GM18867 (cell line): ENCODE measurements at regions not wholly inside any gene's neighbourhood (a gene's known extent, or its start where the extent isn't known, plus 50 kb on each side); places are given as distances from the start of the nearest gene placed in this dataset.

Experiments used
- ATAC-seq: cut with Tn5 transposase; IDR thresholded peaks from one replicate; pipeline ENCODE4 v1.9.1; 2021; ENCODE audit warnings: mild to moderate bottlenecking, moderate library complexity; ENCODE audit not compliant: unreplicated experiment

DNA sequence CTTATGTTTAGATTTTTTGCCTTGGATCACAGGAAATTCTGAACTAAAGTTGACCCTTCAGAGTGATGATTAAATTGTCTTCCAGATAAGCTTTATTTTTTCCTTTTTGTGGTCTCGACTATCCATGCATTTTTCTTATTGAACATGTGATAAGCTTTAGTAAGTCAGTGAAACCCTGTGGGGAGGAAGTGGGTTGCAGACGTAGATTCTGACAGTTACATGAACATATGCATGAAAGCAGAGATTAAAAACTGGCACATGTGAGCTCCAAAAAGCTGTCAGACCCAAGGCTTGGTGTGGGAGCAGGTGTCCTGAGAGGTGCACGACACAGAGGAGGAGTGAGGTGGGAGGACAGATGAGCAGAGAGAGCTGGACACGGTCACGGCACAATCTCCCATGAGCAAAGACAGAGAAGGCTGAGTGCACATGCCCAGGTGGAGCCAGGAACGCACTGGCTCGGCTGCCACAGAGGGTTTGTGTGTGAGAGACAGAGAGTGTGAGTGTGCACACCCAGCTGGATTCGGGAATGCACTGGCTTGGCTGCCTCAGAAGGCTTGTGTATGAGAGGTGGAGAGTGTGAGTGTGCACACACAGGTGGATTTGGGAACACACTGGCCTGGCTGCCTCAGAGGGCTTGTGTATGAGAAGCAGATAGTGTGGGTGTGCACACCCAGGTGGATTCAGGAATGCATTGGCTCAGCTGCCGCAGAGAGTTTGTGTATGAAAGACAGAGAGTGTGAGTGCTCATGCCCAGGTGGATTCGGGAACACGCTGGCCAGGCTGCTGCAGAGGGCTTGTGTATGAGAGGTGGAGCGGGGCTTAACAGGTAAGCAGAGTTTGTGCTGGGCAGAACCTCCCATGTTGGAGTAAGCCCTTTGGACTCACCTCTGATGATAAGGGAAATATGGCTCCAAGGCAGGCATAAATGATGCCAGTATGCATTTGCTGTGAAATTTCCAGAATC lies 849.1 kb upstream of the SALL3 start:
- ATAC-seq, result no peak

DNA sequence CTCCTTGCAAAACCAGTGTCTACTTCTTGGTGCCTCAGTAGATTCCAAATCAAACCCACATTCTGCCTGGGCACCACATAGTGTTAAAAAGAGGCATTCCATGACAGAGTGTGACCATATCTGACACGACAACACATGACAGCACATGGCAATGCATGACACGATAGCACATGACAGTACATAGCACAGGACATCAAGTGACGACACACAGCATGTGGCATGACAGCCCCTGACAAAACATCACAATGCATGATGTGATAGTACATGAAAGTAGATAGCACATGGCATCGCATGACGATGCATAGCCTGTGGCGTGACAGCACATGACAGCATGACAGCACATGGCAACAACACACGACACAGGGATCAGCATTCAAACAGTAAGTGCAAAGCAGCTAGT lies 845.9 kb upstream of the SALL3 start:
- no peak for ATAC-seq

DNA sequence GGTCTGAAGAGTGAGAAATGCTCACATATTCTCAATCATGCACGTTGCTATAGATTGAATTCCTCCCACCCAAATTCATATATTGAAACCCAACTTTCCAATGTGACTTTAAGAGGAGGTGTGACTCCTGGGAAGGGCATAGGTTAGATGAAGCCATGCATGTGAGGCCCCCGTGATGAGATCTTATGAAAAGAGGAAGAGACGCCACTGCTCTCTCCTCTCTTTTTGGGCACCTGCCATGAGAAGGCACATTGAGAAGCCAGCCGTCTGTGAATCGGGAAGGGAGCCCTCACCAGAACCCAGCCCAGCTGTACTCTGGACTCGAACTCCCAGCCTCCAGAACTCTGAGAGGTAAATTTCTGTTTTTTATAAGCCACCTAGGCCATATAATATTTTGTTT lies 842.6 kb upstream of the SALL3 start:
- no peak for ATAC-seq

DNA sequence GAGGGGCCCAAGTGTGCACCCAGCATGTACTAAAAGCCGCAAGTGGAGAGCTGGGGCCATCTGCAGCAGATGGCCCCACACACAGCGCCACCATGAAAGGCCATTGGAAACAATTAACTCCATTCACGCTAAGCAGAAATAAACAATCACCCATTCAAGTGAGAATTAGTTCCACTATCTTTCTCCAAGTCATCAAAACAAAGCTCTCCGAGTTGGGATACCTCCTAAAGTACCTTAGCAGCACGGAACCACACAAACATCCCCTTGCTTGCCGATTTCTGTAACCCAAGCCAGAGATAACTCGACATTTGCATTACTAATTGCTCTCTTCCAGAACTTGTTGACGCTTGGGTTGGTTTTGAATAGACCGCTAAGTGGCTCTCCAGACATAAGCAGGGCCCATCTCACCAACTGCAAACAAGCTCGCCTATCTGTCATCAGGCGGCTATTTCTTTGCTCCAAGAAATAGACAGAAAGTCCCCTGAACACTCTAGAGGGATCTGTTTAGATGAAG lies 840.6 kb upstream of the SALL3 start:
- no peak for ATAC-seq

DNA sequence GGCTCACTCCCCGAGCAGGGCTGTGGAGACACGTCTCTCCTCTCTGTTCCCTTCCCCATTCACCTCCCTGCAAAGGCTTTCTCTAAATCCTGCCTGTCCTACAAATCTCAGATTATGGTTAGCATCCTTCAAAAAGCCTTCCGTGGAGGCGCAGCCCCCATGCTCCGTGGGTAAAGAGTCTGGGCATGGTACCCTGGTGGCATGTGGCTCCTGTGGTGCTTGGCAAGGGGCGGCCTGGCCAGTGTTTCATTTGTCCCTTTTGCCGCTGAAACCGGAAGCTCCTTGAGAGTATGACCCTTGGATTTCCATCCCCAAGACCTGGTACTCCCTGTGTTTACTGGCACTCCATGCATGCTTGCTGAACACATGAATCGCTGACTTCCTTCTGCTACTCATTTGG lies 839.3 kb upstream of the SALL3 start:
- no peak for ATAC-seq

DNA sequence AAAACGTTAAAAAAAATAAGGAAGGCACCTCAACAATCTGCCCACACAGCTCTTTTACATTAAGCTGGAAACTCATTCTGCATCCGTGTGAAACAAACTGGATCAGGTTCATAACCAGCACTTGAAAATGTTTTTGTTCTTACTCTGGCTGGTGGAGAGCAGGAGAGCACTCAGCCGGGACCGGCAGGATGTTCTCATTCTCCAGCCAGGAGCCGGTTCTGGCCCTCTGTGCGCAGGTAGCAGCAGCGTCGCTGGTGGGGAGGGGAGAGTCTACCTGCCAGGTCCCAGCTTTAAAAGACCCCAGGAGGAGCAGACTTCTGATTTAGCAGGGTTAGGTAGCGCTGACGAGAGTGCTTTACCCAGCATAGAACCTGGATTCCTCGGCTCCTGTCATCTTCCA lies 834.9 kb upstream of the SALL3 start:
- ATAC-seq, result no peak

DNA sequence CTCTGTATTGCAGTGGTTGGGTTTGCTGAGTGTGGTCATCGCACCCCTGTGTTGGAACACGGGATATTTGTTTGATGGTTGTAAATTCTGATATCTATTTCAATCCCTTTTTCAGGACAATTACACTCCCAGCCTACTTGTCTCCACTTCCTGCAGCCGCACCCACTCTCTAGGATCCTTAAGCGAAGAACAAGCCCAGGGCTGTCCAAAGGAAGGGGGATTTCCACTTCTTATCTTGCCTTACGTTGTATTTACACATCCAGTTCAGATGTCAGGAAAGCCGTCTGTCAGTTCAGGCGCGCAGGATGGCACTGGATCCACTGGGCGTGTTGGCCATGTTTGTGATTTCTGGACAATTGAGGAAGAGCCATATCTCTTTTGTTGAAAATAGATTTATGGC lies 834.5 kb upstream of the SALL3 start:
- ATAC-seq, result no peak

DNA sequence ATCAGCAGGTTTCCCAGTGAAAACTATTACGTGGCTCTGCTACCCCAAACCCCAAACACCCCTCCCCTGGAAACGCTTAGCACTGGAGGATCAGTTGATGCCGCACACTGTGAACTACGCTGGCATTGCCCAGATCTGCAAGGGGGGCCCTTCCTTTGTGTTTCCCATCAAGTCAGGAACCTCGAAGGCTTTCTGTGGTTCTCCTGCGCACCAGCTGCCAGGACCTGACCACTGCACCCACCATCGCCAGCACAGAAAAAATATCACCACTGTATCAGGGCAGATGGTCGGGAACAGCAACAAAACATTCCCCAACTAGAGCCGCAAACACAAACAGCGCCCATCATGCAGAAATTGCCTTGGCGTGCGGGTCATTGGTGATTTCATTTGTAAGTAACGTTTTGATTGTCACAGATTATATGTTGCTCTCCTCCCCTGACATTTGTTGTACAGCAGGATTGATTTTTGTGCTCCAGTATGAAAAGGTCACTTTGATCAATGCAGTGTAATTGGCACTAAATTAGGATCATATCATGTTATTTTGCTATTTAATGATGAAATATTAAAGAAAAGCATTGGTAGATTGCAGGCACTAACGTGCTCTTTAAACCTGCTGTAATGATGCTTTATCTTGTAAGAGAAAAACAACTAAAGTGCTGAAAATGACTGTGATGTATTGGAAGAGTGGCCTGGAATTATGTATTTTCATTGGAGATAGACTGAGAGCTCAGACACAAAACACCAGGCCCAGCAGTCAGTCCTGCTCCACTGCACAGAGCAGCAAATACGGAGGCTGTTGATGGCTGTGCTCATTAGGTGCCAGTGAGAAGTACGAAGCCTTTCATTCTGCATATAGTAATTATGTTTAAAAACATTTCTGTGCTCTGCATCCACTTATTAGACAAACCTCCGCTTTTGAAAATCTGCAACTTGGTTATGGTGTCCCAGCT lies 833.2 kb upstream of the SALL3 start:
- ATAC-seq, result no peak

DNA sequence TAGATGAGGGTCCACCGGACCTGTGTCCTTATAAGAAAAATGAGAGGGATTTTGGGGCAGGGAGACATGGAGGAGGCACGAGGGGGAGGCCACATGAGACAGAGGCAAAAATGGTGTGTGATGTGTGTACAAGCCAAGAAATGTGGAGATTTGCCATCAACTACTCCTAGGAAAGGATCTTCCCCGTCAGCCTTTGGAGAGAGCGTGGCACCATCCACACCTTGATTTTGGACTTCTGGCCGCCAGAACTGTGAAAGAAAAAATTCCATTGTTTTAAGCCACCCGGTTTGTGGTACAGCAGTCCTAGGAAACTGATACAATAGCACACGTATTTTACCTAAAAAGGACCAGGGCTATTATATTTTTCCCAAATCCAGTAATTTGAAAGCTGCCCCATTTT lies 829.0 kb upstream of the SALL3 start:
- ATAC-seq, result no peak

DNA sequence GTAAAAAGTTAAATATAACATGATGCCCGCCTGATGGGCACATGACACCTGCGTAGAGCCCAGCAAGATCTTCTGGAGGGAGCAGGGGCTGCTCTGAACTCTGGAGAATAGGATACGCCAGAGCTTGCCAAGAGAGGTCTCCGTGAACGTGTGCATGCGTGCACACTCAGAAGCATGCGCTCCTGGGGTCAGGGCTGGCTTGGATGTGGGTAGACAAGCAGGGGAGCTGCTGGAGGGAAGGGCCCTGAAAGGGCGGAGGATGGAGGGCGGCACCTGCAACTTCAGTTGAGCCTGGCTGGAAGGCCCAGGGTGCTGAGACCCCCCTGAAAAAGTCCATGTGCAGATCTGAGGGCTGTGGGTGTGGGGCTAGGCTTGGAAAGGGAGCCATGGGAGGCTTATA lies 828.4 kb upstream of the SALL3 start:
- no peak for ATAC-seq

DNA sequence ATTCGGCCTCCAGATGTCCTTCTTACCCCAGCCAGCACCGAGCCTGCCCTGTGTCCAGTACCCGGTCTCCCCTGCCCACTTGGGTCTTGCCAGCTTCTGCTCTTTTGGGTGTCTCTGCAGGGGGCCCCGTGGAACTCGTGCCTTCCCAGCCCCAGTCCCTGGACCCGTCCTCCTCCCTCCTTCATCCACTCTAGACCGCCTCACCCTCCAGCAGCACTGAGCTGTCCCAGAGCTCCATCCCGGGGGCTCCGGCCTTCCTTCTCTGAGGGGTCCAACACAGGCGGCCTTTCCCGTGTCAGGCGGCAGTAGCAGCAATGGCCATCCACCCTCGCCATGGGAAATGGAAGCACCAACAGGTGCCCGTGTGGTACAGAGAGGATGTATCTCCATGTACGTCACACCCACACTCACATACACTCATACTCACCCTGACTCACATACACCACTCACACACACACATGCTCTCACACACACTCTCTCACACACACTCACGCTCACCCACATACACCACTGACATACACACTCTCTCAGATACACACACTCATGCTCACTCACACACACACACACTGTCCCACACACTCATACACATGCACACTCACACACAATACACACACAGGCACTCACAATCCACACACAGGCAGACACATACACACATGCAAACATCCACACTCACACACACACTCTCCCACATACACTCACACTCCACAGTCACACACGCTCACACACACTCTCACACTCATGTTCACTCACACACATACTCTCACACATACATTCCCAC lies 827.5 kb upstream of the SALL3 start:
- ATAC-seq, result no peak

DNA sequence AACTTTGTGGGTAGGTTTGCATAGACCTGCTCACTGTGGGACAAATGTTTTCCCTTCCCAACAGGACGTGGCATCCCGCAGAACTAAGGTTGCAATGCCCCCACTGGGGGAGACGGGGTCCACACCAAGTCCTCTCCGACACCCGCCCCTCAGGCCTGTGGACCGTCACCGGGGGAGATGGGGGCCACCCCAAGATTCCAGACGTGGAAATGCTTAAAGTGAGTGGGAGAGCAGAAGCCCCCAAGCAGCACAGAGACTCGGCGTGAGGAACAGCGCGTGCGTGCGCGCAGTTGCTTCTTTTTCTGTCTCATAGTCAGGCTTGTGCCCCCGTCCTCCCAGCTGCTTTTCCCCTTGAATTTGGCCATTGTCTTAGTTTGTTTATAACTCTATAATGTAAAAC lies 826.3 kb upstream of the SALL3 start:
- ATAC-seq, result no peak

DNA sequence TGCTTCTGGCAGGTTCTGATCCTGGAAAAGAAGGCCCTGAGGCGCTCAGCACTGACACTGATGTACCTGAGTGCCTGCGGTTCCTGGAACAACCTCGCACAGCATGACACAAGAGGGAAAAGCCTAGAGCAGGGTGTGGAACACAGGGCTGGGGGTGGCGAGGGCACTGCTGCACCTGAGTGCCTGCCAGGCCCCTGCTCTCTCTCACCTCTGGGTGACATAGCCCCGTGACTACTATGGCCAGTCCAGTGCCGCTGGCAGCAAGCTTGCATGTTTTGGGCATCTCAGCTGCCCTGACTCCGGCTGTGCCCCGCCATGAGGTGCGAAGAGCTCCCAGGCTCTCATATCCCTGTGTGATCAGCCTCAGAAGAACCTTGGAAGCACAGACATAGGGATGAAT lies 825.2 kb upstream of the SALL3 start:
- no peak for ATAC-seq

DNA sequence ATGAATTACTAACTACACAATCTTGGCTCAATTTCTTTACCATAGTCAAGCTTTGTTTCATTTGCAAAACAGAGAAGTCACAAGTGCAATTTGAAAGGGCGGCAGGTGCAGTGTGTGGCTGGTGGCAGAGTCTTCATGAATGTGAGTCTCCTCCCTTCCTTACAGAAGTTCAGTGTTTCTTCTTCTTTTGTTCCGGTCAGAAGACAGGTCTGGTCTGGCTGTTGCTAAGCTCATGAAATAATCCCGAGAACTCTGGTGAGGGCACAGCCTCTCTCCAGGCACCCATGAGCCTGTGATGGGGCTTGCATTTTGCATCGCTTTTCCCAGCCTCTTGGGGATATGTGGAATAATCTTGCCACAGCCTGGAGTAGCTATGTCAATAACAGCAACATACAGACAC lies 824.8 kb upstream of the SALL3 start:
- no peak for ATAC-seq

DNA sequence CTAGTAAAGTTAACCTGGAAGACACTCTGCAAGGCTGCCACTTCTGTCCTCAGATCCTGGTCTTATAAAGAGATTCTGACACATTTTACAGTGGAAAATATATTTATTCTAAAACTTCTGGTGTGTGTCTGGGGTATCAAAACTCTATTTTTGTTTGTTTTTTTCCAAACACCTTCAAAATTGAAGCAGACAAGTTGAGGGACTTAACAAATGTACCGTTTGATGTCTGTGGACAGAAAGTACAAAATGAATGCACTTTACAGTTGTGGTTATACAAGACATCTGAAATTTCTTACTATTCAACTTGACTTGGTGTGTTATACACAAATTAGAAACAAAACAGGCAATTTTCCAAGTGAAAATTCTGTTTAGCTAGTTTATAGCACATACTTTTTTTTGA lies 823.2 kb upstream of the SALL3 start:
- no peak for ATAC-seq

DNA sequence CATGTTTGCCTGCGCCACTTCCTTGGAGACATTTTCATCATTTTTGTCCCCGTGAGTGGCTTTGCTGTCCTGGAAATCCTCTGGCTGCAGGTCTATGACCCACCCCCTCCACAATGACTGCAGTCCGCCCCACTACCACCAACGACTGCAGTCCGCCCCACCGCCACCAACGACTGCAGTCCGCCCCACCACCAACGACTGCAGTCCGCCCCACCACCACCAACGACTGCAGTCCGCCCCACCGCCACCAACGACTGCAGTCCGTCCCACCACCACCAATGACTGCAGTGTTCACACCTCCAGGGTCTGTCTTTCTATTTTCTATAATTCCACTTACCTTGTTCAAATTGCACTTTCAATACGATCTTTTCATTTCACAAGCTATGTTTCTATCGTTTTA lies 820.7 kb upstream of the SALL3 start:
- ATAC-seq, result no peak

DNA sequence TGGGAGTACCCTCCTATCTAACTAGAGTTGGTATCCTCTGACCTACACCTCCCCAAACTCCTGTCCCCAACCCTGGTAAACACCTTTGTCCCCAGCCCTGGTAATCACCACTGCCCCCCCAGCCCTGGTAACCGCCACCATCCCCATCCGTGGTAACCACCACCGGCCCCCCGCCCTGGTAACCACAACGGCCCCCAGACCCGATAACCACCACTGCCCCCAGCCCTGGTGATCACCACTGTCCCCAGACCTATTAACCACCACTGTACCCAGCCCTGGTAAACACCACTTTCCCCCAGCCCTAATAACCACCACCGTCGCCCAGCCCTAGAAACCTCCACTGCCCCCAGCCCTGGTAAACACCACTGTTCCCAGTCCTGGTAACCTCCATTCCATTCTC lies 820.2 kb upstream of the SALL3 start:
- no peak for ATAC-seq

DNA sequence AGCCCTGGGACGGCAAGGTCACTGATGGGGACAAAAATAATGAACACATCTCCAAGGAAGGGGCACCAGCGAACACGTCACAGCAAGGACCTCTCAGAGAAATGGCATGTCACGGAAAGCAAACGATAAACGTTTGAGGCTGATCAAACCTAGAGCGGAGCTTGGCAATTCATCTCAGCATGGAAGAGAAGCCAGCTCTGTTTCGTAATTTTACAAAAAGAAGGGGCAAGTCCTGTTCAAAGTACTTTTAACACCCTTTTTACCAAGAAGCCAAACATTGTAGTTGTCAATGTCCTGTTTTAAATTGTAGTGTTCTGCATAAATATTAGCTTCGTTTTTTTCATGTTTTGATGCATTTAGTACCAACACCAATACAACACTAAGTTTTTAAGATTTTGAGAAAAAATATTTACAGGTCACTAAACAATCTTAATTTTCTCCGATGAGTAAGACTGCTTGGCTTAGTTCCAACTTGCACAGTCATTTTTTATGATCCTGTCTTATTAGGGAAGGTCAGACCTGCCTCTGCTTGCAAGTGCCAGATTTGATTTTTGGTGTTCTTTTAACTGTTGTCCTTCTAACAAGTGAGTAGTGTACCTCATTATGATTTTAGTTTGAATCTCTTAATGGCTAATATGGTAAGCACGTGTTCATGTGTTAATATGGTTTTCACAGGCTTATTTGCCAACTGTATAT lies 818.5 kb upstream of the SALL3 start:
- no peak for ATAC-seq

DNA sequence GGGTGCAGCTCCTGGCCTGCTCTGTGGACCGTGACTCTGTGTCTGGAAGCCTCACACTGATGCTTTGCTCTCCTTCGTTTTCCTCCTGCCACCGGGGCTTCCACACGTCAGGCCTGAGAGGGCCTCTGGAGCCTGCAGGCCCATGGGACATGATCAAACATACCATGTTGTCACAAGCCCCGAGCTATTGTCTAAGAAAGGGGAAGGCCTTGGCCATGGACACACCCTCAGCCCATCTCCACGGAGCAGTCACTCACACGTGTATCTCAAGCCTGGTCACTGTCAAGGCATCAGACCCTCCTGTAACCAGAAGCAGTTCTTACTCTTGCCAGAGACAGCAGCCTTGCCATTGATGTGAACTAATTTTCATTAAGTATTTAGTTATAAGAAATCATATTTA lies 814.1 kb upstream of the SALL3 start:
- no peak for ATAC-seq

DNA sequence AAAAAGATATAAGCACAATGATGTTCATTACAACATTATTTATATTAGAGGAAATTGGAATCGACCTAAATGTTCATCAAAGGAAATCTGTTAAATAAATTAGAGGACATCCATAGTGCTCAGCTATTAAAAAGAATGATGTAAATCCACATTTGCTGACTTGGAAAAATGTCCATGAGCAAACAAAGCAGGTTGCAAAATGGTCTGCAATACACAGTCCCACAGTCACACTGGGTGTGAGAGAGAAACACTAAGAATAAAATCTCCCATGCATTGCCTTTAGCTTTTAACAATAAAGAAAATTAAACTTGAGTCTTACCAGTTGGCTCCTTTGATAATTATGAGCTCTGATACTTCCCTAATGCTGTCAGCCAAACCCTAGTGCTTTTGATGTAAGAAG lies 811.1 kb upstream of the SALL3 start:
- ATAC-seq, result no peak
